Uterus (tissue), 2 donors: ENCODE measurements at regions not wholly inside any gene's neighbourhood (a gene's known extent, or its start where the extent isn't known, plus 50 kb on each side); places are given as distances from the start of the nearest gene placed in this dataset.

ENCODE experiments used
- CTCF ChIP-seq, 4 experiments: fragments of 200-600 bp in 2 of 4; fragments of 450-650 bp in 2 of 4; sonication (generic) in 2 of 4; IDR thresholded peaks; one replicate each; pipeline ENCODE4 v1.5.1; 2016 to 2019; ENCODE audit warnings: antibody characterized with exemption in 4 of 4, mild to moderate bottlenecking in 2 of 4, moderate library complexity in 1 of 4
- POLR2A ChIP-seq, 2 donors: fragments of 450-650 bp; IDR thresholded peaks; one replicate each; pipeline ENCODE4 v1.6.1; 2016; ENCODE audit warnings: antibody characterized with exemption in 2 of 2, mild to moderate bottlenecking in 1 of 2, moderate library complexity in 1 of 2

- TF ChIP-seq CTCF (IDR thresholded peaks at IDR 0.05): no peak
- TF ChIP-seq POLR2A (IDR thresholded peaks at IDR 0.05): no peak
These were observed 60.9 kb upstream of the RBM24 start for GRCh38 chr6:17220040-17220910.
